ENCODE measurements at regions not wholly inside any gene's neighbourhood (a gene's known extent, or its start where the extent isn't known, plus 50 kb on each side); places are given as distances from the start of the nearest gene placed in this dataset.

- no peak for TF ChIP-seq CTCF (optimal IDR thresholded peaks at IDR 0.05 in 1 of 3, IDR thresholded peaks at IDR 0.05 in 1 of 3, conservative IDR thresholded peaks at IDR 0.05 in 1 of 3; ENCODE audit: extremely low read depth in 1 of 3, insufficient read depth in 2 of 3, low read length in 3 of 3)
- no peak for TF ChIP-seq EZH2 (IDR thresholded peaks at IDR 0.05; ENCODE audit: low read length)
These were observed 199.9 kb upstream of the AHR start for GRCh38 chr7:17098515-17098914.

Data from keratinocyte (primary cell).